ENCODE measurements at regions not wholly inside any gene's neighbourhood (a gene's known extent, or its start where the extent isn't known, plus 50 kb on each side); places are given as distances from the start of the nearest gene placed in this dataset.

DNA sequence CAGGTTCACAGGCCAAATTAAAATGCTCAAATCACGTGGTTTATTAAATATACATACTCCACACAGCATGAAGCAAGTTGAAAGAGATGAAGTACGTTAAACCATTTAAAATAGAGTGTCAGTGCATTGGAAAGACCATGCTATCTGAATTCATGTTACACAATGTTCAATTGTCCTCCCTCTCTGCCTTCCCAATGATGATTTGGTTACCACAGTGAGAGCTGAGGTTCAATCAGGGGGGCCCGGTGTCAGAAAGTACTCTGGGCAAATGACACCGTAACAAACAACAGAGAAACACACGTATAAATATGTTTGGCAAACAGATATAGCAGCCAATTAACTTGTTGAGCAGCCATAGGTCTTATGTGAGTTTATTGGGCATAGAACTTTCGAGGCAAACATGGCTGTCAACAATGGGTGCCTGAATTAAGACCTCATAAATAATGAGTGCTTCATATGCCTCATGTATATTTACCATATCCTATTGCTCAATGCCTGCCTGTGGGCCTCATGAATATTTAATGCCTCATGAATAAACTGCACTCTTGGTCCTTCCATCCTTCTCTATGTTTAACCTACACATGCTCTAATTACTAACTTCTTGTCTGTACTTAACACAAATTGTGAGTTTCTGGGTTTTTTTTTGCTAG lies 641.5 kb downstream of the PLOD2 start:
- H3K9ac ChIP-seq (ENCODE audit: low read length), result no peak overlapping the region
- no peak overlapping the region for H2AFZ ChIP-seq (ENCODE audit: low read length)
- H3K4me1 ChIP-seq (ENCODE audit: insufficient read depth, low read length, severe bottlenecking), result no peaks in the 10 kb centered on the region
- H3K4me3 ChIP-seq (ENCODE audit: low read depth, low read length, poor library complexity, severe bottlenecking), result no peak overlapping the region
- no peaks in the 10 kb centered on the region for H3K79me2 ChIP-seq (ENCODE audit: insufficient read depth, low read length)
- H4K20me1 ChIP-seq (ENCODE audit: insufficient read depth, low read length), result no peaks in the 10 kb centered on the region
- no peaks in the 10 kb centered on the region for H3F3A ChIP-seq (ENCODE audit: insufficient read depth, low read length)
- no peak overlapping the region for H3K4me2 ChIP-seq (ENCODE audit: low read length)
- H3K27ac ChIP-seq (ENCODE audit: low read depth, low read length, poor library complexity, severe bottlenecking), result no peak overlapping the region
- no peak for TF ChIP-seq EZH2 (IDR thresholded peaks at IDR 0.05; ENCODE audit: borderline replicate concordance, low read length)
- TF ChIP-seq CTCF (IDR thresholded peaks at IDR 0.05; ENCODE audit: low read length), result no peak
- H3K36me3 ChIP-seq (ENCODE audit: insufficient read depth, low read length), result no peaks in the 10 kb centered on the region
- H3K27me3 ChIP-seq (ENCODE audit: insufficient read depth, low read length), result no peaks in the 10 kb centered on the region
- no peaks in the 10 kb centered on the region for H3K9me3 ChIP-seq (ENCODE audit: low read length)
- no peaks in the 10 kb centered on the region for H3K9me2 ChIP-seq (ENCODE audit: low read depth, low read length)

- H4K20me1 ChIP-seq (ENCODE audit: insufficient read depth, low read length), result no peaks in the 10 kb centered on the region
- no peak overlapping the region for H3K9ac ChIP-seq (ENCODE audit: low read length)
- no peaks in the 10 kb centered on the region for H3K36me3 ChIP-seq (ENCODE audit: insufficient read depth, low read length)
- no peaks in the 10 kb centered on the region for H3K27me3 ChIP-seq (ENCODE audit: insufficient read depth, low read length)
- H3K9me2 ChIP-seq (ENCODE audit: low read depth, low read length), result no peaks in the 10 kb centered on the region
- H3K27ac ChIP-seq (ENCODE audit: low read depth, low read length, poor library complexity, severe bottlenecking), result no peak overlapping the region
- no peaks in the 10 kb centered on the region for H3K9me3 ChIP-seq (ENCODE audit: low read length)
- no peak overlapping the region for H3K4me2 ChIP-seq (ENCODE audit: low read length)
- no peaks in the 10 kb centered on the region for H3F3A ChIP-seq (ENCODE audit: insufficient read depth, low read length)
- no peaks in the 10 kb centered on the region for H3K4me1 ChIP-seq (ENCODE audit: insufficient read depth, low read length, severe bottlenecking)
- no peaks in the 10 kb centered on the region for H3K79me2 ChIP-seq (ENCODE audit: insufficient read depth, low read length)
- TF ChIP-seq EZH2 (IDR thresholded peaks at IDR 0.05; ENCODE audit: borderline replicate concordance, low read length), result no peak
- TF ChIP-seq CTCF (IDR thresholded peaks at IDR 0.05; ENCODE audit: low read length), result no peak
- no peak overlapping the region for H2AFZ ChIP-seq (ENCODE audit: low read length)
- H3K4me3 ChIP-seq (ENCODE audit: low read depth, low read length, poor library complexity, severe bottlenecking), result no peak overlapping the region
These were observed 638.8 kb downstream of the PLOD2 start for GRCh38 chr3:145522179-145522578.

DNA sequence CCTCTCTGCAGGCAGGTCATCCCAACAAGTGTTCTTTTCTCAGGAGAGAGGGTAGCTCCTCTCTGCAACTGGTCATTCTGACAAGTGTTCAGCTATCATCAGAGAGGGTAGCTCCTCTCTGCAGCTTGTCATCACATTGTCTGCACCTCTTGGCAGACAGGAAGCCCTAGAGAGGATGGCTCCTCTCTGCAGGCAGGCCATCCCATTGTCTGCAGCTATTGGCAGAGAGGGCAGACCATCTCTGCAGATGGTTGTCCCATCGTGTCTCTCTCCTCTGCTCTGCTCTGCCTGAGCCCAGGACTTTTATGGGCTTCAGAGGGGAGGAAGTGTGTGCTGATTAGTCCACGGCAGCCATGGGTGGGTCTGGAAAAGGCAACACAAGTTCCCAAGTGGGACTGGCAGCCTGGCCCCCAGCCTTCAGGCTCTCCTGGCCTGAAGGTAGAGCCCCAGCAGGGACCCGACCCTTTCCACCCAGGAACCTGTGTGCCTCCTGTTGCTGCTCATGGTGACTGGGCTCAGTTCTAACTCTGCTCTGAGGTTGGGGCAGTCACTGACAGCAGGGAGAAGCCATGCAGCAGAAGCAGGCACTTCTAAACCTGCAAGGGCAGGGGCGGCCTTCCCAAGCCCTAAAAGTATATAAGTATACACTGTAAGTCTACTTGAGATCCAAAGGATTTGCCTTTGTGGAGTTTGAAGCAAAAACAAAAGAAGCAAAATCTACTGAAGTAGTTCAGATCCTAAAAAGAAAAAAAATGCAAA lies 637.9 kb downstream of the PLOD2 start:
- no peaks in the 10 kb centered on the region for H3K4me1 ChIP-seq (ENCODE audit: insufficient read depth, low read length, severe bottlenecking)

More for the DNA sequence above, 637.9 kb downstream of the PLOD2 start:
- H3F3A ChIP-seq (ENCODE audit: insufficient read depth, low read length), result no peaks in the 10 kb centered on the region
- H3K9me3 ChIP-seq (ENCODE audit: low read length), result no peaks in the 10 kb centered on the region
- no peaks in the 10 kb centered on the region for H3K9me2 ChIP-seq (ENCODE audit: low read depth, low read length)
- no peak overlapping the region for H2AFZ ChIP-seq (ENCODE audit: low read length)
- H3K4me2 ChIP-seq (ENCODE audit: low read length), result no peak overlapping the region
- no peak overlapping the region for H3K9ac ChIP-seq (ENCODE audit: low read length)
- H3K79me2 ChIP-seq (ENCODE audit: insufficient read depth, low read length), result no peaks in the 10 kb centered on the region
- no peak overlapping the region for H3K4me3 ChIP-seq (ENCODE audit: low read depth, low read length, poor library complexity, severe bottlenecking)
- no peaks in the 10 kb centered on the region for H3K36me3 ChIP-seq (ENCODE audit: insufficient read depth, low read length)
- no peaks in the 10 kb centered on the region for H3K27me3 ChIP-seq (ENCODE audit: insufficient read depth, low read length)
- H4K20me1 ChIP-seq (ENCODE audit: insufficient read depth, low read length), result no peaks in the 10 kb centered on the region
- TF ChIP-seq EZH2 (IDR thresholded peaks at IDR 0.05; ENCODE audit: borderline replicate concordance, low read length) (no peak), CTCF (IDR thresholded peaks at IDR 0.05; ENCODE audit: low read length) (no peak)
- H3K27ac ChIP-seq (ENCODE audit: low read depth, low read length, poor library complexity, severe bottlenecking), result no peak overlapping the region
